HG02840 (cell line): ENCODE measurements at regions not wholly inside any gene's neighbourhood (a gene's known extent, or its start where the extent isn't known, plus 50 kb on each side); places are given as distances from the start of the nearest gene placed in this dataset.
"Not testable (repeated sequence)": the region's sequence is repeated elsewhere in the genome, so short reads cannot be mapped to it uniquely, and the experiment has no call there.

Source experiments
- ATAC-seq: cut with Tn5 transposase; IDR thresholded peaks from one replicate; pipeline ENCODE4 v1.9.1; 2021; ENCODE audit warnings: mild to moderate bottlenecking, moderate library complexity, moderate number of reproducible peaks; ENCODE audit not compliant: unreplicated experiment, low FRiP score

- ATAC-seq, result no peak
Observed at GRCh38 chr5:29175774-29176173, 2017.7 kb upstream of the CDH6 start.

- no peak for ATAC-seq
Observed at GRCh38 chr5:29170599-29170998, 2022.9 kb upstream of the CDH6 start.

- ATAC-seq, result no peak
Observed at GRCh38 chr5:29169886-29170285, 2023.6 kb upstream of the CDH6 start.

- no peak for ATAC-seq
Observed at GRCh38 chr5:29162297-29162696, 2031.2 kb upstream of the CDH6 start.

- ATAC-seq, result no peak
Observed at GRCh38 chr5:29161399-29162291, 2031.8 kb upstream of the CDH6 start.

- ATAC-seq, result no peak
Observed at GRCh38 chr5:29157975-29158374, 2035.5 kb upstream of the CDH6 start.

- no peak for ATAC-seq
Observed at GRCh38 chr5:29150840-29151239, 2042.6 kb upstream of the CDH6 start.

- no peak for ATAC-seq
Observed at GRCh38 chr5:29148581-29148980, 2044.9 kb upstream of the CDH6 start.

GRCh38 chr5:29148073-29148472 lies 2045.4 kb upstream of the CDH6 start:
- no peak for ATAC-seq

- no peak for ATAC-seq
Observed at GRCh38 chr5:29143266-29143665, 2050.2 kb upstream of the CDH6 start.

GRCh38 chr5:29134418-29134817 lies 2059.1 kb upstream of the CDH6 start:
- no peak for ATAC-seq

GRCh38 chr5:29131285-29131684 lies 2062.2 kb upstream of the CDH6 start:
- ATAC-seq, result no peak

GRCh38 chr5:29130786-29131185 lies 2062.7 kb upstream of the CDH6 start:
- no peak for ATAC-seq

GRCh38 chr5:29127524-29128156 lies 2065.8 kb upstream of the CDH6 start:
- ATAC-seq, result not testable (repeated sequence)

- ATAC-seq, result not testable (repeated sequence)
Observed at GRCh38 chr5:29126462-29126861, 2067.0 kb upstream of the CDH6 start.

GRCh38 chr5:29122306-29122705 lies 2071.2 kb upstream of the CDH6 start:
- ATAC-seq, result no peak

- ATAC-seq, result no peak
Observed at GRCh38 chr5:29114331-29114768, 2076.0 kb upstream of the CDH9 start.

GRCh38 chr5:29113516-29113915 lies 2075.1 kb upstream of the CDH9 start:
- ATAC-seq, result no peak

GRCh38 chr5:29099585-29099984 lies 2061.2 kb upstream of the CDH9 start:
- ATAC-seq, result no peak

- ATAC-seq, result no peak
Observed at GRCh38 chr5:29089591-29090130, 2051.3 kb upstream of the CDH9 start.

- ATAC-seq, result no peak
Observed at GRCh38 chr5:29085142-29085541, 2046.8 kb upstream of the CDH9 start.

- ATAC-seq, result no peak
Observed at GRCh38 chr5:29079771-29080170, 2041.4 kb upstream of the CDH9 start.
